Common myeloid progenitor, CD34-positive (primary cell): ENCODE measurements at regions not wholly inside any gene's neighbourhood (a gene's known extent, or its start where the extent isn't known, plus 50 kb on each side); places are given as distances from the start of the nearest gene placed in this dataset.

Source experiments
- CTCF ChIA-PET: fragments of 350-600 bp; sonication (Branson Sonifier 250); formaldehyde crosslinking; loops from one replicate; lab custom pipeline; 2021; ENCODE audit warnings: antibody characterized with exemption; lab: Charles Lee
- POLR2A ChIA-PET: fragments of 350-600 bp; sonication (Branson Sonifier 250); formaldehyde crosslinking; loops from one replicate; lab custom pipeline; 2021; ENCODE audit warnings: antibody characterized with exemption; lab: Charles Lee
- DNase-seq, 3 donors: peaks; one replicate each; pipeline versions ENCODE4 v3.0.0 to v3.0.0-alpha.2; 2013
- H3K27ac ChIP-seq, 2 experiments: 1 replicate in 1 of 2; 2 replicates in 1 of 2; pipeline ENCODE4 v1.7.0; 2013; ENCODE audit warnings: inconsistent platforms in 2 of 2, low read length in 2 of 2, mild to moderate bottlenecking in 2 of 2, low read depth in 1 of 2, moderate library complexity in 1 of 2; ENCODE audit not compliant: severe bottlenecking in 2 of 2, insufficient read depth in 1 of 2, poor library complexity in 1 of 2
- H3K27me3 ChIP-seq, 5 experiments: replicated peaks in 2 of 5; 1 replicate in 3 of 5; 2 replicates in 2 of 5; pipeline versions ENCODE4 v1.6.1 to v1.7.0; 2013; ENCODE audit warnings: low read length in 4 of 5, mild to moderate bottlenecking in 2 of 5, moderate library complexity in 2 of 5, inconsistent platforms in 1 of 5; ENCODE audit not compliant: insufficient read depth in 5 of 5, control insufficient read depth in 4 of 5
- H3K36me3 ChIP-seq, 4 experiments: 1 replicate in 2 of 4; 2 replicates in 2 of 4; pipeline versions ENCODE4 v1.6.1 to v1.7.0; 2013; ENCODE audit warnings: low read length in 3 of 4, control low read depth in 1 of 4, mild to moderate bottlenecking in 1 of 4; ENCODE audit not compliant: control insufficient read depth in 4 of 4, insufficient read depth in 4 of 4
- H3K4me1 ChIP-seq, 4 experiments: 1 replicate in 3 of 4; 2 replicates in 1 of 4; pipeline versions ENCODE4 v1.6.1 to v1.7.1; 2013; ENCODE audit warnings: low read length in 3 of 4, mild to moderate bottlenecking in 3 of 4, control low read depth in 1 of 4, inconsistent platforms in 1 of 4, moderate library complexity in 1 of 4; ENCODE audit not compliant: control insufficient read depth in 4 of 4, insufficient read depth in 4 of 4; ENCODE audit errors: control extremely low read depth in 1 of 4
- H3K4me3 ChIP-seq, 7 experiments: 1 replicate in 4 of 7; 2 replicates in 3 of 7; pipeline versions ENCODE4 v1.5.1 to v1.7.0; 2013; ENCODE audit warnings: mild to moderate bottlenecking in 7 of 7, low read length in 6 of 7, moderate library complexity in 6 of 7, inconsistent platforms in 2 of 7, low read depth in 2 of 7, control low read depth in 1 of 7; ENCODE audit not compliant: insufficient read depth in 4 of 7, control insufficient read depth in 1 of 7; ENCODE audit errors: extremely low read depth in 1 of 7
- H3K9me3 ChIP-seq, 5 experiments: 1 replicate in 4 of 5; 2 replicates in 1 of 5; pipeline versions ENCODE4 v1.6.1 to v1.7.1; 2013; ENCODE audit warnings: low read length in 4 of 5, mild to moderate bottlenecking in 2 of 5, inconsistent platforms in 1 of 5, low read depth in 1 of 5, moderate library complexity in 1 of 5; ENCODE audit not compliant: control insufficient read depth in 4 of 5, insufficient read depth in 2 of 5; ENCODE audit errors: control extremely low read depth in 1 of 5
- WGBS: methylation state at CpG from one replicate; pipeline ENCODE4 v1.1.5; 2013; ENCODE audit not compliant: insufficient coverage; 5-methylcytosine and 5-hydroxymethylcytosine counted together

DNA sequence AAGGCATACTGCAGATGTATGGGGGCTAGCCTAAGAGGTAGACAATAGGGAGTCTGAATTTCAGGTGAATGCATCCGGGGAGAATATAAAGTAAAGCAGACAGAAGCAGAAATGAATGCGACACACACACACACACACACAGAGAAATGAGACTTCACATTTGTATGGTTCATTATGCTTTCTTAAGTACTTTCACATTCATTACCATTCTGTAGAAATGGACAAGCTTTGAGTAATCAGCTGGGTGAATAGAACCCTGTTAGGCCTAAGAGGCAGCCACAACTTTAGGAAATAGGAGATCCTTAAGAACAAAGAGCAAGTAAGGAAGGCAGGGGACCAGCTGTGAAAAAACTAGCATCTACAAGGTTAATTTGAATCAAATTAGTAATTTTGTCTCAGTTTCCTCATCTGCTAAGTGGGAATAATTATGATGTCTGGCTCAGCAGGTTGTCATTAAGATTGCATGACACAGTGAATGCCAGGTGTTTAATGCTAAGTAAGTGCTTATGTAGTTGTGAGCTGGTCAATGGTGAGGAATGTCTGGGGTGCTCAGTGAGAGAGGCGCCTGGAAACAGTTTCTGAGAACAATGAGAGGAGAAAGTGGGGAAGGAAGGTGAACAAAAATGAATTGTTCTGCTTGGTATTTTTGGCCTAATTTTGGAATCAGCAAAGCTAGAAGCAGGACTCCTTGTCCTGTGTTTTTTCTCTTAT, 265.8 kb upstream of the CLINT1 start:
- POLR2A ChIA-PET = no interaction called here
- H3K27ac ChIP-seq = no peak overlapping the region
- peaks cover 4 to 13% (median 11%) of the 10 kb centered on the region in 4 experiments for H3K4me1 ChIP-seq
- WGBS = 100% methylated on average over 1 of the region's 3 CpGs
- peaks cover 0 to 2% (median 0%) of the 10 kb centered on the region in 5 experiments for H3K27me3 ChIP-seq
- no peaks in the 10 kb centered on the region for H3K9me3 ChIP-seq
- no peak for DNase-seq
- no peak overlapping the region for H3K4me3 ChIP-seq
- CTCF ChIA-PET = interaction anchor here (0.9 kb wide), 1 partner anchor 505 kb away, joined by 3 read pairs; no protein-coding TSS in a partner anchor
- no peaks in the 10 kb centered on the region for H3K36me3 ChIP-seq

DNA sequence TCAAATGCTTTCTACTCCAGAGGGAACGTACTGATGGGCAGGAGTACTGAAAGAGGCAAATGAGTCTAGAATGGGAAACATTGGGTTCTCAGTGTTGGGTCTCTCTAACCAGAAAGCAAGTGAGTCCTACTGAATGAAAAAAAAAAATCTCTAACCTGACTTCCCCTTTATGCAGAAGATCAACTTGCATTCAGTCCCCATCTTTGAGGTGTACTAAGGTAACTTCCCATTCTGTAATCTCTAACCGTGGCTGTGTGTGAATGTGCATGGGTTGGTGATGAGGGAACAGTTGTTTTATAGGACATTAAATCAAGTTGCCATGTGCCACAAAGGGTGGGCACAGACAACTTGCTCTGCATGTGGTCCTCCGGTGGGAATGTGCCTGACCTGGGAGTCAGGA, 264.6 kb upstream of the CLINT1 start:
- CTCF ChIA-PET = no interaction called here
- 76% methylated on average over 3 of the region's 3 CpGs for whole genome bisulfite sequencing
- POLR2A ChIA-PET = no interaction called here

DNA sequence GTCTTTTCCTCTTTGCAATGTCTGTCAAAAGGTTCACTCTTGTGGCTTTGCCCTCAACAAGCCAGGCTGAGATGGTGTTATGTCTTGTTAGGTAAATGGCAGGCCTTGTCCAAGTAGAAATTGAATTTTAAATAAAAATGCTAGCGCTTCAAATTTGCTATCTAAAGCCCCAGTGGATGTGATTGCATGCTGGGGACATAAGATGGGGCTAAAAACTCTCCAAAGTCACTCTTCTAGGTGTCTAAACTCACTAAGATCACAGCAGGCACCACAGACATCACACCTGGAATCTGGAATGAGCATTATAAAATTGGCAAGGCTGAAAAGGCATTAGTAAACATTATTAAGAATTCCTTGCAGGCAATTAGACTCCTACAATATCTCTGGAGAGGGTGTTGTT, 262.7 kb upstream of the CLINT1 start:
- H3K9me3 ChIP-seq = no peaks in the 10 kb centered on the region
- no peaks in the 10 kb centered on the region for H3K36me3 ChIP-seq
- peak in 1 of 3 donors; percentile 4 for DNase-seq
- CTCF ChIA-PET = no interaction called here
- POLR2A ChIA-PET = no interaction called here
- peak overlapping the region in 1 of 7 experiments; percentile 15 for H3K4me3 ChIP-seq
- 100% methylated on average over 1 of the region's 1 CpG for WGBS
- H3K27me3 ChIP-seq = peaks cover 0 to 6% (median 2%) of the 10 kb centered on the region in 5 experiments
- H3K4me1 ChIP-seq = peaks cover 4 to 13% (median 11%) of the 10 kb centered on the region in 4 experiments
- H3K27ac ChIP-seq = no peak overlapping the region

More for the DNA sequence above, 264.6 kb upstream of the CLINT1 start:
- DNase-seq = peak in 2 of 3 donors; percentile 11 to 21
- Histone ChIP-seq H3K4me1 (peaks cover 4 to 13% (median 11%) of the 10 kb centered on the region in 4 experiments), H3K27me3 (peaks cover 0 to 4% (median 0%) of the 10 kb centered on the region in 5 experiments), H3K27ac (no peak overlapping the region), H3K36me3 (no peaks in the 10 kb centered on the region), H3K9me3 (no peaks in the 10 kb centered on the region), H3K4me3 (no peak overlapping the region)

DNA sequence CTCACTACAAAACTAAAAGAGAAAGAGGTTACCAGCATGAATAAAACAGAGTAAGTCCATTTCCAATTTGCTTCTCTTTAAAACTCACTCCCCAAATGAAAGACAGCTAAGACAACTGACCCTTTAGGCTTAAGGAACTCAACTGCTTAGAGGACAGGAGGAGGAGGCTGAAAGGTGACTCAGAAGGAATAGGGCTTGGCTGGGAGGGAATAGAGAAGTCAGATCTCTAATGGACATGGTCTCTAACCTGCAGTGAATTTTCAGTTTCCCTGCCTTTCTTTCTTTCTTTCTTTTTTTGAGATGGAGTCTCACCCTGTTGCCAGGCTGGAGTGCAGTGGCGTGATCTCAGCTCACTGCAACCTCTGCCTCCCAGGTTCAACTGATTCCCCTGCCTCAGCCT, 261.8 kb upstream of the CLINT1 start:
- WGBS = 100% methylated on average over 1 of the region's 1 CpG
- H3K9me3 ChIP-seq = no peaks in the 10 kb centered on the region
- peak in 2 of 3 donors; percentile 20 to 33 for DNase-seq
- H3K27ac ChIP-seq = no peak overlapping the region
- ChIA-PET CTCF (no interaction called here), POLR2A (interaction anchor here (0.6 kb wide), 1 partner anchor 118 kb away, joined by 4 read pairs; no protein-coding TSS in a partner anchor)
- H3K4me1 ChIP-seq = peaks cover 4 to 13% (median 11%) of the 10 kb centered on the region in 4 experiments
- H3K27me3 ChIP-seq = peaks cover 0 to 6% (median 2%) of the 10 kb centered on the region in 5 experiments
- no peaks in the 10 kb centered on the region for H3K36me3 ChIP-seq
- no peak overlapping the region for H3K4me3 ChIP-seq

DNA sequence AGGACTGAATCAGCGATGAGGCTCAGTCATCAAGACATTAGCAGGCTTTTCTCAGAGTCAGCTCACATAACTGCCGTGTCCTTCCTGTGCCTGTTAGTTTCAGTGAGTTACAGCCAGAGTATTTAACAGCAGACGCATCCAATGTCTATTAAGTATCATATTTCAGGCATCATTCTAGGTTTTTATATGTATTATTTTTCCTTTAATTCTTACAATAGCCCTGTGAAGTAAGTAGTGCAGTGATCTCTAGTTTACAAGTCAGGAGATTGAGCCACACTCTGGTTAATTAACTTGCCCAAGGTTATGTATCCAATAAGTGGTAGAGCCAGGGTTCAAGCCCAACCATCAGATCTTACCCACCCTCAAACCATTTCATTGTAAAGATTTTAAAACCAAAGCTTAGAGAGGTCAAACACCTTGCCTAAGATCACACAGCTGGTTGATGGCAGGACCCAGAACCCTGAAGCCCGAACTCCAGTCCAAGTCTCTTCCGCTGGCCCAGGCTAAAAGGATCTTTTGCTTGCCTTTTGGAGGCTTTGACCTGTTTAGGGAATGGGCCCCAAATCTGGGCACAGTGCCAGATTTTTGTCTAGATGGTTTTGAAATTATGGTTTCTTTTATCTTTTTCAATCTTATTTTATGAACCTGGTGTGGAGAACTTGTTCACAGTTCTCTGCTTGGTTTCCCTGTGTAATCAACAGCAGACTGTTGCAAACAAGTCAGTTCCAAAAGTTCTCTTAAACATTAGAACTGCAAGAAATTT, 261.2 kb upstream of the CLINT1 start:
- Histone ChIP-seq H3K4me1 (peaks cover 4 to 13% (median 11%) of the 10 kb centered on the region in 4 experiments), H3K27ac (no peak overlapping the region), H3K9me3 (no peaks in the 10 kb centered on the region), H3K27me3 (peaks cover 0 to 6% (median 2%) of the 10 kb centered on the region in 5 experiments), H3K36me3 (no peaks in the 10 kb centered on the region), H3K4me3 (no peak overlapping the region)
- ChIA-PET CTCF (interaction anchor here (0.6 kb wide), 1 partner anchor 9 kb away, joined by 3 read pairs; no protein-coding TSS in a partner anchor), POLR2A (interaction anchor here (0.6 kb wide), 1 partner anchor 118 kb away, joined by 4 read pairs; no protein-coding TSS in a partner anchor)
- 80% methylated on average over 3 of the region's 5 CpGs for WGBS
- peak in 2 of 3 donors; percentile 22 to 25 for DNase-seq

DNA sequence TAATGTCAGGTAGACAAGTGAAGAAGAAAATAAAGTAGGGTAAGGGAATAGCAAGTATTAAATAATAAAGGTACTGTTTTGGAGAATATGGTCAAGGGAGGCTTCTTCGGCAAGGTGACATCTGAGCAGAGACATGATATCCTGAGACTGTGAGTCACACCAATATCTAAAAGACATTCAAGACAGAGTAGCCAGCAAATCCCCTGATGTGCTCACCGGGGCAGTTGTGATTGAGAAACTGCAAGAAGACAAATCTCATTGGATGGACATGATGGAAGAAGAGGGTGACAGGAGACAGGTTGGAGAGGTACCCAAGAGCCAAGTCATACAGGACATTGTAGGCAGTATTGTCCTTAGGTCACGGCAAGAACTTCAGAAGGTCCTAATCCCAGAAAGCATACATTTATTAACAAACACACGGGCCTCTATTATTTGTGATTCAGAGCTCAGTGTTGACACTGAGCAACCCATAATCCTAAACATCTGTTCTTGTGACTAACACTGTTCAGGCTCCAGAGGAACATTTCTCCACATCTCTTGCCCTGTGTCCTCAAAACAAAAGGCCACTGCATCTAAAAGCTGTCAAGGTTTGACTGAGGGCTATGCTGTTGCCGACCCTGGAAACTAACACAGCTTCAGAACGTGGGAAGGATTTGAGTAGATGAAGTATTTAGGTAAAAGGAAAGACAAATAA, 258.7 kb upstream of the CLINT1 start:
- POLR2A ChIA-PET = no interaction called here
- CTCF ChIA-PET = no interaction called here
- peaks cover 0 to 2% (median 0%) of the 10 kb centered on the region in 5 experiments for H3K9me3 ChIP-seq
- no peak overlapping the region for H3K27ac ChIP-seq
- H3K36me3 ChIP-seq = no peaks in the 10 kb centered on the region
- H3K27me3 ChIP-seq = peaks cover 0 to 6% (median 2%) of the 10 kb centered on the region in 5 experiments
- H3K4me1 ChIP-seq = peaks cover 4 to 13% (median 11%) of the 10 kb centered on the region in 4 experiments
- DNase-seq = no peak
- 100% methylated on average over 3 of the region's 6 CpGs for WGBS
- H3K4me3 ChIP-seq = no peak overlapping the region
